ENCODE measurements at regions not wholly inside any gene's neighbourhood (a gene's known extent, or its start where the extent isn't known, plus 50 kb on each side); places are given as distances from the start of the nearest gene placed in this dataset.

GRCh38 chr3:104887619-104888018, 479.1 kb upstream of the ALCAM start:
- no peak for TF ChIP-seq CTCF (IDR thresholded peaks at IDR 0.05)
- no peaks in the 10 kb centered on the region for H3K4me1 Mint-ChIP-seq
- H3K9me3 Mint-ChIP-seq: no peaks in the 10 kb centered on the region
- H3K36me3 Mint-ChIP-seq (ENCODE audit: low read depth): no peaks in the 10 kb centered on the region
- DNase-seq: no peak
- no peak overlapping the region for H3K4me3 Mint-ChIP-seq
- no peaks in the 10 kb centered on the region for H3K27me3 Mint-ChIP-seq (ENCODE audit: low read depth, poor library complexity)
- H3K27ac Mint-ChIP-seq: no peak overlapping the region

GRCh38 chr3:104892044-104892443, 474.7 kb upstream of the ALCAM start:
- no peak for TF ChIP-seq CTCF (IDR thresholded peaks at IDR 0.05)
- Mint-ChIP-seq H3K4me3 (no peak overlapping the region), H3K36me3 (ENCODE audit: low read depth) (no peaks in the 10 kb centered on the region), H3K4me1 (peaks cover 6% of the 10 kb centered on the region), H3K9me3 (no peaks in the 10 kb centered on the region), H3K27me3 (ENCODE audit: low read depth, poor library complexity) (no peaks in the 10 kb centered on the region), H3K27ac (no peak overlapping the region)
- no peak for DNase-seq

- H3K36me3 Mint-ChIP-seq (ENCODE audit: low read depth): no peaks in the 10 kb centered on the region
- no peaks in the 10 kb centered on the region for H3K27me3 Mint-ChIP-seq (ENCODE audit: low read depth, poor library complexity)
- H3K9me3 Mint-ChIP-seq: peaks cover 3% of the 10 kb centered on the region
- no peak for DNase-seq
- no peak for TF ChIP-seq CTCF (IDR thresholded peaks at IDR 0.05)
- no peak overlapping the region for H3K27ac Mint-ChIP-seq
- H3K4me3 Mint-ChIP-seq: no peak overlapping the region
- H3K4me1 Mint-ChIP-seq: peaks cover 23% of the 10 kb centered on the region
Measured at GRCh38 chr3:104896624-104897023, 470.1 kb upstream of the ALCAM start.

GRCh38 chr3:104901396-104901795, 465.3 kb upstream of the ALCAM start:
- Mint-ChIP-seq H3K27ac (no peak overlapping the region), H3K9me3 (peaks cover 28% of the 10 kb centered on the region), H3K27me3 (ENCODE audit: low read depth, poor library complexity) (no peaks in the 10 kb centered on the region), H3K36me3 (ENCODE audit: low read depth) (peaks cover 7% of the 10 kb centered on the region), H3K4me1 (peaks cover 20% of the 10 kb centered on the region), H3K4me3 (no peak overlapping the region)
- no peak for DNase-seq
- TF ChIP-seq CTCF (IDR thresholded peaks at IDR 0.05): no peak

- H3K9me3 Mint-ChIP-seq: peaks cover 35% of the 10 kb centered on the region
- no peak for DNase-seq
- H3K27ac Mint-ChIP-seq: no peak overlapping the region
- H3K4me1 Mint-ChIP-seq: peaks cover 9% of the 10 kb centered on the region
- no peak for TF ChIP-seq CTCF (IDR thresholded peaks at IDR 0.05)
- H3K27me3 Mint-ChIP-seq (ENCODE audit: low read depth, poor library complexity): no peaks in the 10 kb centered on the region
- H3K36me3 Mint-ChIP-seq (ENCODE audit: low read depth): peaks cover 12% of the 10 kb centered on the region
- no peak overlapping the region for H3K4me3 Mint-ChIP-seq
Measured at GRCh38 chr3:104903064-104903463, 463.6 kb upstream of the ALCAM start.

GRCh38 chr3:104906001-104906639, 460.6 kb upstream of the ALCAM start:
- Mint-ChIP-seq H3K27ac (no peak overlapping the region), H3K27me3 (ENCODE audit: low read depth, poor library complexity) (no peaks in the 10 kb centered on the region), H3K9me3 (peaks cover 32% of the 10 kb centered on the region), H3K4me3 (no peak overlapping the region), H3K4me1 (no peaks in the 10 kb centered on the region), H3K36me3 (ENCODE audit: low read depth) (peaks cover 12% of the 10 kb centered on the region)
- DNase-seq: no peak
- no peak for TF ChIP-seq CTCF (IDR thresholded peaks at IDR 0.05)
